Neural progenitor cell (in vitro differentiated cells): ENCODE measurements at regions not wholly inside any gene's neighbourhood (a gene's known extent, or its start where the extent isn't known, plus 50 kb on each side); places are given as distances from the start of the nearest gene placed in this dataset.

Experiments used
- EZH2 ChIP-seq: fragments of 200-600 bp; sonication (generic); IDR thresholded peaks from 2 replicates; pipeline ENCODE4 v1.6.1; 2017; ENCODE audit warnings: antibody characterized with exemption, mild to moderate bottlenecking, moderate library complexity
- TF ChIP-seq, protein P1 (sequence below): fragments of 200-600 bp; sonication (generic); IDR thresholded peaks from 2 replicates; pipeline ENCODE4 v1.5.1; 2017; ENCODE audit warnings: antibody characterized with exemption, mild to moderate bottlenecking

DNA sequence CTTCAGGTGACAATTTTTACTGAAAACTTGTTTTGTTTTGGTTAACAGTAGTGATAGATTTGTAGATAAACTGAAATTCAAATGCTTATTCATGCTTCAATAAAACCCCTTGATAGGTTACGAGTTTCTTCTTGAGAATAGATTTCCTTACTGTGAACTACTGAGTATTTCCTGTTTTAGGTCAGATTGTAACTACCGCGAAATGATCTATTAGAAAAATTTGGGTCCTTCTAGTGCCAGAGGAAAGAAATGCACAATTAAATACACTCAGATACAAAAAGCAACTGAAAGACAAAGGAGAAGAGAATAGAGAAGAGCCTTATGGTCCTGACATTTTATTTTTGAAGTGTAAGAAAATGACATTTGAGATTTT, 251.7 kb upstream of the TBL1XR1 start:
- TF ChIP-seq, protein P1, sequence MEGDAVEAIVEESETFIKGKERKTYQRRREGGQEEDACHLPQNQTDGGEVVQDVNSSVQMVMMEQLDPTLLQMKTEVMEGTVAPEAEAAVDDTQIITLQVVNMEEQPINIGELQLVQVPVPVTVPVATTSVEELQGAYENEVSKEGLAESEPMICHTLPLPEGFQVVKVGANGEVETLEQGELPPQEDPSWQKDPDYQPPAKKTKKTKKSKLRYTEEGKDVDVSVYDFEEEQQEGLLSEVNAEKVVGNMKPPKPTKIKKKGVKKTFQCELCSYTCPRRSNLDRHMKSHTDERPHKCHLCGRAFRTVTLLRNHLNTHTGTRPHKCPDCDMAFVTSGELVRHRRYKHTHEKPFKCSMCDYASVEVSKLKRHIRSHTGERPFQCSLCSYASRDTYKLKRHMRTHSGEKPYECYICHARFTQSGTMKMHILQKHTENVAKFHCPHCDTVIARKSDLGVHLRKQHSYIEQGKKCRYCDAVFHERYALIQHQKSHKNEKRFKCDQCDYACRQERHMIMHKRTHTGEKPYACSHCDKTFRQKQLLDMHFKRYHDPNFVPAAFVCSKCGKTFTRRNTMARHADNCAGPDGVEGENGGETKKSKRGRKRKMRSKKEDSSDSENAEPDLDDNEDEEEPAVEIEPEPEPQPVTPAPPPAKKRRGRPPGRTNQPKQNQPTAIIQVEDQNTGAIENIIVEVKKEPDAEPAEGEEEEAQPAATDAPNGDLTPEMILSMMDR, result no peak
- TF ChIP-seq EZH2, result no peak
